ENCODE measurements at regions not wholly inside any gene's neighbourhood (a gene's known extent, or its start where the extent isn't known, plus 50 kb on each side); places are given as distances from the start of the nearest gene placed in this dataset.

- BruUV-seq (replicated peaks) = no TSS peak
- peak in 1 of 2 experiments; percentile 91 for DNase-seq
- no peaks in the 10 kb centered on the region for H4K20me1 ChIP-seq (ENCODE audit: insufficient read depth)
- peak overlapping the region; percentile 65 for H3K27ac ChIP-seq
- no peaks in the 10 kb centered on the region for H3K79me2 ChIP-seq (ENCODE audit: low read depth)
- ChIA-PET POLR2A (ENCODE audit: unreplicated experiment) (interaction anchor here (0.5 to 0.6 kb wide), 2 partner anchors 1909 to 1985 kb away, joined by 3 read pairs; partner anchors contain the start of gene RABGGTB), CTCF (no interaction called here)
- peak overlapping the region; percentile 6; the same call in 1 of the 2 replicates for H3K4me3 ChIP-seq
- H3K4me2 ChIP-seq = peak overlapping the region; percentile 54
- no peaks in the 10 kb centered on the region for H3K36me3 ChIP-seq (ENCODE audit: low read depth)
- intact Hi-C loops (cut with micrococcal nuclease; ENCODE audit: unreplicated experiment) = loop anchor here (1.0 kb wide), 1 partner anchor 17 kb away; no protein-coding TSS in a partner anchor
- peaks cover 17% of the 10 kb centered on the region for H3F3A ChIP-seq (ENCODE audit: insufficient read depth, low read depth)
- H3K9me2 ChIP-seq (ENCODE audit: insufficient read depth) = 0 out of 2 replicates have a peak, but pooled peaks cover 4% of the 10 kb centered on the region
- no peak for TF ChIP-seq EZH2 (IDR thresholded peaks at IDR 0.05; ENCODE audit: low read depth)
- TF ChIP-seq, protein P1, sequence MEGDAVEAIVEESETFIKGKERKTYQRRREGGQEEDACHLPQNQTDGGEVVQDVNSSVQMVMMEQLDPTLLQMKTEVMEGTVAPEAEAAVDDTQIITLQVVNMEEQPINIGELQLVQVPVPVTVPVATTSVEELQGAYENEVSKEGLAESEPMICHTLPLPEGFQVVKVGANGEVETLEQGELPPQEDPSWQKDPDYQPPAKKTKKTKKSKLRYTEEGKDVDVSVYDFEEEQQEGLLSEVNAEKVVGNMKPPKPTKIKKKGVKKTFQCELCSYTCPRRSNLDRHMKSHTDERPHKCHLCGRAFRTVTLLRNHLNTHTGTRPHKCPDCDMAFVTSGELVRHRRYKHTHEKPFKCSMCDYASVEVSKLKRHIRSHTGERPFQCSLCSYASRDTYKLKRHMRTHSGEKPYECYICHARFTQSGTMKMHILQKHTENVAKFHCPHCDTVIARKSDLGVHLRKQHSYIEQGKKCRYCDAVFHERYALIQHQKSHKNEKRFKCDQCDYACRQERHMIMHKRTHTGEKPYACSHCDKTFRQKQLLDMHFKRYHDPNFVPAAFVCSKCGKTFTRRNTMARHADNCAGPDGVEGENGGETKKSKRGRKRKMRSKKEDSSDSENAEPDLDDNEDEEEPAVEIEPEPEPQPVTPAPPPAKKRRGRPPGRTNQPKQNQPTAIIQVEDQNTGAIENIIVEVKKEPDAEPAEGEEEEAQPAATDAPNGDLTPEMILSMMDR (conservative IDR thresholded peaks at IDR 0.05) = no peak
- H3K27me3 ChIP-seq (ENCODE audit: insufficient read depth, low read depth) = no peaks in the 10 kb centered on the region
- peaks cover 51% of the 10 kb centered on the region for H3K4me1 ChIP-seq (replicated peaks; ENCODE audit: insufficient read depth)
- peak overlapping the region; percentile 39; the same call in 1 of the 2 replicates for H2AFZ ChIP-seq
- H3K9me3 ChIP-seq (ENCODE audit: insufficient read depth, low read depth) = peaks cover 5% of the 10 kb centered on the region
These were observed 397.6 kb downstream of the LRRIQ3 start for GRCh38 chr1:73800376-73800775.

DNA sequence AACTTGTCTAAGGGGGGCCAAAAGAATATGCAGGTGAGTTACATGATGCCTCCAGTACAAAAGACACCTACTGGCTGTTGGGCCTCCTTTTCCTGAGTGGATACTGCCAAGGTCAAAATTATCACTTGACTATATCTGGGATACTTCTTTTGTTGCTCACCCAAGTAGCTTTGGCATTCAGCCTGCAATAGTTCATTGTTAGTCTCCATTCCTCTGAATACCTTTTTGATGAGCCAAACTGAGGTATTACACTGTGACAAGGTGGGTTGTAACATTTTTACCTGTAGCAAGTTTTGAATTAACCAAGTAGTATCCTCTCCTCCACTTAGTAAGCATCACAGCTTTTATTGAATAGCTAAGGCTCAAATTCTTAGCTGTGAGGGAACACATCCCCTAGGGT, 408.0 kb downstream of the LRRIQ3 start:
- CTCF ChIA-PET = no interaction called here
- no TSS peak for BruUV-seq (replicated peaks)
- H4K20me1 ChIP-seq (ENCODE audit: insufficient read depth) = no peaks in the 10 kb centered on the region
- no peaks in the 10 kb centered on the region for H3K9me3 ChIP-seq (ENCODE audit: insufficient read depth, low read depth)
- POLR2A ChIA-PET (ENCODE audit: unreplicated experiment) = interaction anchor here (0.6 kb wide), 1 partner anchor 252 kb away, joined by 4 read pairs; no protein-coding TSS in a partner anchor
- peak overlapping the region; percentile 36 for H3K27ac ChIP-seq
- intact Hi-C loops (cut with micrococcal nuclease; ENCODE audit: unreplicated experiment) = no loop called here
- no peak overlapping the region for H3K4me3 ChIP-seq
- H3K27me3 ChIP-seq (ENCODE audit: insufficient read depth, low read depth) = no peaks in the 10 kb centered on the region
- H3K9me2 ChIP-seq (ENCODE audit: insufficient read depth) = no peaks in the 10 kb centered on the region
- no peak overlapping the region for H2AFZ ChIP-seq
- no peaks in the 10 kb centered on the region for H3K36me3 ChIP-seq (ENCODE audit: low read depth)
- H3K79me2 ChIP-seq (ENCODE audit: low read depth) = no peaks in the 10 kb centered on the region
- DNase-seq = peak; percentile 30 to 66
- peaks cover 16% of the 10 kb centered on the region for H3K4me1 ChIP-seq (replicated peaks; ENCODE audit: insufficient read depth)
- TF ChIP-seq, protein P1 (conservative IDR thresholded peaks at IDR 0.05) = no peak
- no peak for TF ChIP-seq EZH2 (IDR thresholded peaks at IDR 0.05; ENCODE audit: low read depth)
- peak overlapping the region; percentile 15; the same call in 1 of the 2 replicates for H3K4me2 ChIP-seq
- no peaks in the 10 kb centered on the region; the same call in 1 of the 2 replicates for H3F3A ChIP-seq (ENCODE audit: insufficient read depth, low read depth)

DNA sequence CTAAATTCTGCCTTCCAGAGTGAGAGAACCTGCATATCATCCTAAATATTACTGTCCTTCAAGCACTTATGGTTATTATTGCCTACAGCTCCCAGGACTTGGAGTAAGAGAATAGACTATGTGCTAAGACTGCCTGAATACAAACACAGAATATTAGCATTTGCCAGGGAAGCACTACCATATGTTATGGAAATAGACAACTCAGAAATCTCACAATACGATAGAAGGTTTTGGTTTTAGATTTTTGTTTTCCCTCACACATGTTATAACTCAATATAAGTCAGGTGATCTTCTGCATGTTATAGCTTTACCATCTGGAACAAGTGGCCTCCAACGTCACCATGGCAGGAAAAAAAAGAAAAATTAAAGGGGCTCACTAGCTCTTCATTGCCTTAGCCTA, 413.9 kb downstream of the LRRIQ3 start:
- ChIA-PET CTCF (no interaction called here), POLR2A (ENCODE audit: unreplicated experiment) (no interaction called here)
- Histone ChIP-seq H3K9me3 (ENCODE audit: insufficient read depth, low read depth) (no peaks in the 10 kb centered on the region; the same call in 1 of the 2 replicates), H3K36me3 (ENCODE audit: low read depth) (no peaks in the 10 kb centered on the region), H3K4me1 (replicated peaks; ENCODE audit: insufficient read depth) (peaks cover 23% of the 10 kb centered on the region), H3K4me2 (no peak overlapping the region), H3K27ac (no peak overlapping the region), H2AFZ (no peak overlapping the region), H3K9me2 (ENCODE audit: insufficient read depth) (no peaks in the 10 kb centered on the region), H3F3A (ENCODE audit: insufficient read depth, low read depth) (peaks cover 6% of the 10 kb centered on the region; the same call in 1 of the 2 replicates), H3K27me3 (ENCODE audit: insufficient read depth, low read depth) (no peaks in the 10 kb centered on the region), H3K4me3 (no peak overlapping the region), H4K20me1 (ENCODE audit: insufficient read depth) (no peaks in the 10 kb centered on the region), H3K79me2 (ENCODE audit: low read depth) (no peaks in the 10 kb centered on the region)
- TF ChIP-seq, protein P1 (conservative IDR thresholded peaks at IDR 0.05) = no peak
- no peak for TF ChIP-seq EZH2 (IDR thresholded peaks at IDR 0.05; ENCODE audit: low read depth)
- DNase-seq = no peak
- no TSS peak for BruUV-seq (replicated peaks)
- intact Hi-C loops (cut with micrococcal nuclease; ENCODE audit: unreplicated experiment) = no loop called here

Data from PC-9 (cell line).